ENCODE measurements at regions not wholly inside any gene's neighbourhood (a gene's known extent, or its start where the extent isn't known, plus 50 kb on each side); places are given as distances from the start of the nearest gene placed in this dataset.

DNA sequence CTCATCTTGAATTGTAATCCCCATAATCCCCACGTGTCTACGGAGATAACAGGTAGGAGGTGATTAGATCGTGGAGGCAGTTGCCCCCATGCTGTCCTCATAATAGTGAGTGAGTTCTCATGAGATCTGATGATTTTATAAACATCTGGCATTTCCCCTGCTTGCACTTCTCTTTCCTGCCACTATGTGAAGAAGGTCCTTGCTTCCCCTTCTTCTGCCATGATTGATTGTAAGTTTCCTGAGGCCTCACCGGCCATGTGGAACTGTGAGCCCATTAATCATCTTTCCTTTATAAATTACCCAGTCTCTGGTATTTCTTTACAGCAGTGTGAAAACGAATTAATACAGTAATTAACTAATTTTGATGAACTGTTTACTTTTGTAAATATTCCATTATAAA is 582.5 kb downstream of the TSN start:
- H3K27ac ChIP-seq (ENCODE audit: low read depth in 1 of 2, low read length in 2 of 2), result no peak overlapping the region
- no peaks in the 10 kb centered on the region for H4K20me1 ChIP-seq (ENCODE audit: insufficient read depth, low read length)
- no peaks in the 10 kb centered on the region for H3K36me3 ChIP-seq (replicated peaks in 1 of 2; ENCODE audit: control insufficient read depth in 1 of 2, insufficient read depth in 2 of 2, low read length in 2 of 2)
- intact Hi-C loops (cut with micrococcal nuclease), result no loop called here
- no CpG with 5 or more reads among the region's 5 CpGs for WGBS (ENCODE audit: insufficient coverage)
- no peaks in the 10 kb centered on the region for H3K27me3 ChIP-seq (ENCODE audit: control insufficient read depth in 2 of 2, insufficient read depth in 2 of 2, low read length in 2 of 2)
- no peak overlapping the region for H2AFZ ChIP-seq (ENCODE audit: insufficient read depth, low read depth, low read length, poor library complexity, severe bottlenecking)
- H3K27me3 Mint-ChIP-seq (ENCODE audit: low read depth in 3 of 3), result peaks cover 0 to 1% (median 0%) of the 10 kb centered on the region in 3 donors
- no peaks in the 10 kb centered on the region for H3K79me2 ChIP-seq (ENCODE audit: insufficient read depth, low read length)
- H3K4me3 Mint-ChIP-seq, result no peak overlapping the region
- TF ChIP-seq, protein P1, sequence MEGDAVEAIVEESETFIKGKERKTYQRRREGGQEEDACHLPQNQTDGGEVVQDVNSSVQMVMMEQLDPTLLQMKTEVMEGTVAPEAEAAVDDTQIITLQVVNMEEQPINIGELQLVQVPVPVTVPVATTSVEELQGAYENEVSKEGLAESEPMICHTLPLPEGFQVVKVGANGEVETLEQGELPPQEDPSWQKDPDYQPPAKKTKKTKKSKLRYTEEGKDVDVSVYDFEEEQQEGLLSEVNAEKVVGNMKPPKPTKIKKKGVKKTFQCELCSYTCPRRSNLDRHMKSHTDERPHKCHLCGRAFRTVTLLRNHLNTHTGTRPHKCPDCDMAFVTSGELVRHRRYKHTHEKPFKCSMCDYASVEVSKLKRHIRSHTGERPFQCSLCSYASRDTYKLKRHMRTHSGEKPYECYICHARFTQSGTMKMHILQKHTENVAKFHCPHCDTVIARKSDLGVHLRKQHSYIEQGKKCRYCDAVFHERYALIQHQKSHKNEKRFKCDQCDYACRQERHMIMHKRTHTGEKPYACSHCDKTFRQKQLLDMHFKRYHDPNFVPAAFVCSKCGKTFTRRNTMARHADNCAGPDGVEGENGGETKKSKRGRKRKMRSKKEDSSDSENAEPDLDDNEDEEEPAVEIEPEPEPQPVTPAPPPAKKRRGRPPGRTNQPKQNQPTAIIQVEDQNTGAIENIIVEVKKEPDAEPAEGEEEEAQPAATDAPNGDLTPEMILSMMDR (IDR thresholded peaks at IDR 0.05), result no peak
- no peaks in the 10 kb centered on the region for H3K4me1 Mint-ChIP-seq
- no peaks in the 10 kb centered on the region for H3K36me3 Mint-ChIP-seq
- no peak for DNase-seq
- no peak overlapping the region for H3K9ac ChIP-seq (ENCODE audit: insufficient read depth, low read length, poor library complexity, severe bottlenecking)
- H3K9me3 ChIP-seq (replicated peaks in 1 of 2; ENCODE audit: control insufficient read depth in 1 of 2, insufficient read depth in 1 of 2, low read length in 2 of 2), result peaks cover 2 to 5% of the 10 kb centered on the region in 2 donors
- no peaks in the 10 kb centered on the region for H3K4me1 ChIP-seq (ENCODE audit: control insufficient read depth in 1 of 2, insufficient read depth in 2 of 2, low read length in 2 of 2)
- no peak overlapping the region for H3K4me3 ChIP-seq (replicated peaks in 1 of 3; ENCODE audit: low read depth in 2 of 3, low read length in 3 of 3)
- H3K9me3 Mint-ChIP-seq, result peaks cover 0 to 7% (median 3%) of the 10 kb centered on the region in 7 donors
- H3K27ac Mint-ChIP-seq, result no peak overlapping the region
- no peak overlapping the region for H3K4me2 ChIP-seq (replicated peaks; ENCODE audit: extremely low read depth, low read length, poor library complexity, severe bottlenecking)

DNA sequence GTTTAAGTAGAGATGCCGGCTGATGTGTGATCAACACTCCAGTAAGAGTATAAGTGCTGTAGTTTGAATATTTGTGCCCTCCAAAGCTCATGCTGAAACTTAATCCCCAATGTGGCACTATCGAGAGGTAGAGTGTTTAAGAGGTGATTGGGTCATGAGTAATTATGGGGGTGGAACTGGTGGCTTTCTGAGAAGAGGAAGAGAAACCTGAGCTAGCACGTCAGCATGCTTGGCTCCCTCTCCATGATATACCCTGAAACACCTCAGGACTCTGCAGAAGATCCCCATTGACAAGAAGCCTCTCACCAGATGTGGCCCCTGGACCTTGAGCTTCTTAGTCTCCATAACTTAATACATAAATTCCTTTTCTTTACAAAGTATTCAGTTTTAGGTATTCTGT is 584.8 kb downstream of the TSN start:
- no peak overlapping the region for H3K4me3 ChIP-seq (replicated peaks in 1 of 3; ENCODE audit: low read depth in 2 of 3, low read length in 3 of 3)
- no peak overlapping the region for H2AFZ ChIP-seq (ENCODE audit: insufficient read depth, low read depth, low read length, poor library complexity, severe bottlenecking)
- H3K27me3 ChIP-seq (ENCODE audit: control insufficient read depth in 2 of 2, insufficient read depth in 2 of 2, low read length in 2 of 2), result no peaks in the 10 kb centered on the region
- H3K79me2 ChIP-seq (ENCODE audit: insufficient read depth, low read length), result no peaks in the 10 kb centered on the region
- Mint-ChIP-seq H3K4me1 (no peaks in the 10 kb centered on the region), H3K4me3 (no peak overlapping the region), H3K36me3 (no peaks in the 10 kb centered on the region), H3K27ac (no peak overlapping the region), H3K27me3 (ENCODE audit: low read depth in 3 of 3) (no peaks in the 10 kb centered on the region), H3K9me3 (peaks cover 0 to 6% (median 3%) of the 10 kb centered on the region in 7 donors)
- H3K4me2 ChIP-seq (replicated peaks; ENCODE audit: extremely low read depth, low read length, poor library complexity, severe bottlenecking), result no peak overlapping the region
- intact Hi-C loops (cut with micrococcal nuclease), result no loop called here
- WGBS (ENCODE audit: insufficient coverage), result no CpG with 5 or more reads among the region's 3 CpGs
- no peak overlapping the region for H3K27ac ChIP-seq (ENCODE audit: low read depth in 1 of 2, low read length in 2 of 2)
- no peaks in the 10 kb centered on the region for H3K36me3 ChIP-seq (replicated peaks in 1 of 2; ENCODE audit: control insufficient read depth in 1 of 2, insufficient read depth in 2 of 2, low read length in 2 of 2)
- H4K20me1 ChIP-seq (ENCODE audit: insufficient read depth, low read length), result no peaks in the 10 kb centered on the region
- no peaks in the 10 kb centered on the region for H3K4me1 ChIP-seq (ENCODE audit: control insufficient read depth in 1 of 2, insufficient read depth in 2 of 2, low read length in 2 of 2)
- H3K9me3 ChIP-seq (replicated peaks in 1 of 2; ENCODE audit: control insufficient read depth in 1 of 2, insufficient read depth in 1 of 2, low read length in 2 of 2), result peaks cover 2 to 5% of the 10 kb centered on the region in 2 donors
- H3K9ac ChIP-seq (ENCODE audit: insufficient read depth, low read length, poor library complexity, severe bottlenecking), result no peak overlapping the region
- no peak for DNase-seq
- TF ChIP-seq, protein P1 (IDR thresholded peaks at IDR 0.05), result no peak
